Kidney tubule cell (primary cell): ENCODE measurements at regions not wholly inside any gene's neighbourhood (a gene's known extent, or its start where the extent isn't known, plus 50 kb on each side); places are given as distances from the start of the nearest gene placed in this dataset.

ENCODE experiments used
- DNase-seq: peaks from one replicate; pipeline ENCODE4 v3.0.0-alpha.2; 2018; ENCODE audit warnings: low spot score

- DNase-seq = no peak
Observed at GRCh38 chr7:54810401-54810800, 51.4 kb upstream of the SEC61G start.

DNA sequence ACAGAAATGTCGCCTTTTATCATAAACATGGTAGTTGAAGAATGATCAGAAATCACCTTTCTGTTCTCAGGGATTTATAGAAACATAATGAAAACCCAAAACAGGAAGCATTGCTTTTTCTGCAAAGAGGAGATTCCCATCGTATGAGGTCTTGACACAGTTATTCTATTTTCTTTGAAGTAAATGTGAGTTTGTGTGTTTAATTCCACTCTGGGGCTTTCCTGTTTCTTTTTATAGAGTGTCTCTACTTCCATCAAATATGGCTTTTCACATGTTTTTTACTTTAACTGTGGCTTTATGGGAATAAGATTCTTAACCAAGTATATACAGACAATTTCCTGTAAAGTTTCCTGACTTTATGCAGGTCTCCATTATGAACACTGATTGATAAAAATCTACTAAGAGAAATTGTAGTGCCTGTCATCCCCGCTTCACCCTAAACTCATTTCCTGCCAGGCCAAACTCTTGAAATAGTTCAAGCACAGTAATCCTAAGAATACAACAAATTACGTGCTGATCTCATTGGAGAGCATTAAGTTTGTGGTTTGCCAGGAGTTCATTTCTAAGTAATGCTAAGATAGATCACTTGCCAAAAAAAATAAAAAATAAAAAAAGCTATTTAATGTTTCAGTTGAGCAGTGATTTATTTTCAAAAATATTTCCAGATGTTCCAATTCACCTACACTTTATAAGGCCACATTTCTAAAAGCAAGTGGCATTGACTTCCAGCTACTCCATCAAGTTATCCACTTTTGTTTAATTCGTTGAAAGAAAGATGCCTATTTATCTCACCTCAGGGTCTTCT is 52.2 kb upstream of the SEC61G start:
- DNase-seq = peak; percentile 37

- no peak for DNase-seq
Observed at GRCh38 chr7:54811846-54812254, 52.8 kb upstream of the SEC61G start.

DNA sequence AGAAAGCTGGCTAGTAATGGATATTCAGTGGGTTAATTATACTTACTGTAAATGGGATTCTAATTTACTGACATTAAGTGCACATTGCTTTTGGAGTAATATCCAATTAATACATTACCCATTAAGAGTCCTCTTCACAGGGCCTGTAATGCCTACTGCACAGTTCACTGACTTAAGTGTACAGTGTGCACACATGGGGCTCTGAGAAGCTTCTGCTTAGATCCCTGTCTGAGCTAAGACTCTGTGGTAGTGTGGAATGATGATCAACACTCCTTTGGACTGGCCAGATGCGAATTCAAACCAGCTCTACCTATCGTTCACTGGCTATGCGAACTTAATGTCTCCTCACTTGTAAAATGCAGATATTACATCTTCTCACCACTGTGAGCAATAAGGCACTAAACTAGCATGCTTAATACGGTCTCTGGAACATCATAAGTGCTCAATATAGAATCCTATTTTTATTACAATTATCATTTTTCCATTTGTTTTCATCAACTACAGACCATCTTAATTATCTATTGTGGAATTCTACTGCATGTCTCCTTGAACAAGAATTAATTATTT is 53.8 kb upstream of the SEC61G start:
- DNase-seq = peak; percentile 83

DNA sequence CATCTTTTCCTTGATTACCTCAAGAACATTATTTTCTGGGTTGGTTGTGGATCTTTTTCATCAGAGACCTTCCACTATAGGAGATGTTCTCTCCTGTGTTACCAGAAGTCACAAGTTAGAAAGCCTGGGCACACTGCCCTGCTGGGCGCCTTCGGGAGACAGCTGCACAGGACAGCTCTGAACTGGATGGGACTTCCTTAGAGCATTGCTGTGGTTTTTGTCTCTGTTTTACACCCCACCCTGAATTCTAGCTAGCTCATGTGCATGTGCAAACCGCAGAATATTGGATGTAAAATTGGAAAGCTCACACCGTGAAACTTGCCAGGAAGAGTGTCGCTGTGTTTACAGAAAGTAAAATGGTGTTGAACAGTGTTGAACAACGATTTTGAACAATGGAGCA is 54.4 kb upstream of the SEC61G start:
- no peak for DNase-seq

DNA sequence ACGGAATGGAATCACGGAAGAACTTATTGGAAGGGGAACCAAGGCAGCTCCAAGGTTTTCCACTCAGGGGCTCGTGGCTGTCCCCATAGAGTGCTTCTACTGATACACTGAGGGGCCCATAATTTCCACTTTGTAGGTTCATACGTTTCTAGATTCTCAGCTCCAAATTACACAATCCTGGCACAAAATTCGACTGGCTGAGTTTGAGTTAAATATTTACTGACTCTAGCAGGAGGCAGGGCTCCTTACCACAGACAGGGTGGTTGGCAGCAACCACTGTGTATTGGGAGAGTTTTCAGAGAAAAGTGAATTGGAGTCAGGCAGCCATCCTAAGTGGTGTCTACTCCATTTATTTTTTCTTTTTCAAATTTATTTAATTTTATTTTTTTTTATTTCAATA is 55.4 kb upstream of the SEC61G start:
- peak; percentile 54 for DNase-seq

- peak; percentile 18 for DNase-seq
Observed at GRCh38 chr7:54817152-54817551, 58.1 kb upstream of the SEC61G start.

- no peak for DNase-seq
Observed at GRCh38 chr7:54823776-54824175, 64.8 kb upstream of the SEC61G start.

DNA sequence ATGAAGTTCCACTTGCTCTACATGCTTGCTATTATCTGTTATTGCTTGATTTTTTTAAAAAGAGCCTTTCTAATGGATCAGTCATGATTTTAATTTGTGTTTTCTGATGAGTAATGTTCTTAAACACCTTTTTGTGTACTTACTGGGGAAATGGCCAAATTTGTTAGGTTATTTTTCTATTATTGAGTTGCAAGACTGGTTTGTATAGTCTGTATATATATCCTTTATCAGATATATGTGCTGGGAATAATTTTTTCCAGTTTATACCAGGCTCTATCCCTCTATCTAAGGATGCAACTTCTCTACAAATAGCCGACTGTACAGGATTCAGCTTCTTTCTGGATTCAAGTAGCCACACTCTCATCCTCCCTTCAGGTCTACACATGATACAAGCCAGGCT is 65.6 kb upstream of the SEC61G start:
- no peak for DNase-seq

- no peak for DNase-seq
Observed at GRCh38 chr7:54825368-54825767, 66.4 kb upstream of the SEC61G start.

DNA sequence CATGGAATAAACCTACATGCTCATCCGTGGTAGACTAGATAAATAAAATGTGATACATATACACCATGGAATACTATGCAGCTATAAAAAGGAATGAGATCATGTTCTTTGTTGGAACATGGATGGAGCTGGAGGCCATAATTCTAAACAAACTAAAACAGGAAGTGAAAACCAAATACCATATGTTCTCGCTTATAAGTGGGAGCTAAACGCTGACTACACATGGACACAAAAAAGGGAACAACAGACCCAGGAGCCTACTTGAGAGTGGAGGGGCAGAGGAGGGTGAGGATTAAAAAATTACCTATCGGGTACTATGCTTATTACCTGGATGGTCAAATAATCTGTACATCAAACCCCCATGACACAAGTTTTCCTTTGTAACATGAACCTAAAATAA is 68.7 kb upstream of the SEC61G start:
- no peak for DNase-seq

DNA sequence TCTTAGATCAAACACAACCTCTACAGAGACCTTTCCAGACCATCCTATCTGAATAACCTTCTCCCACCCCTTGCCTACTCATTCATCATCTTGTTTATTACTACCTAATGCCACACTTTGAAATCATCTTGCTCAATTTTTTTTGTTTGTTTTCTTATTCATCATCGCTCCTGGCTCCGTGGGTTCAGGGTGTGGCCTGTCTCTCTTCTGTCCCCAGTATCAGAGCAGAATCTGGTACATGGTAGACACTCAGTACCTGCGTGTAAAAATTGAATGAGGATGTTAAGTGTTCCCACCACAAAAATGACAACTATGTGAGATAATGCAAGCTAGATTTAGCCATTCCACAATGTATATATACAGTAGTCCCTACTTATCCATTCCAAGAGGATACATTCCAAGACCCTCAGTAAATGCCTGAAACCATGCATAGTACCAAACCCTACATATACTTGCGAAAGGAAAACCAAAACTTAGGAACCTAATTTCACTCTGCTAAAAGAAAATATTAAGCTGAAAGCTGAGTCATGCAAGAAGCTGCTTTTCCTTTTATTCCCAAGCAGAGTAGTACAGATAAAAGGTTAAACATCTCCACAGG is 72.1 kb upstream of the SEC61G start:
- peak; percentile 62 for DNase-seq

GRCh38 chr7:54831644-54832095 is 72.7 kb upstream of the SEC61G start:
- peak; percentile 94 for DNase-seq

- DNase-seq = peak; percentile 95
Observed at GRCh38 chr7:54833001-54833467, 74.0 kb upstream of the SEC61G start.

GRCh38 chr7:54837168-54837567 is 78.2 kb upstream of the SEC61G start:
- no peak for DNase-seq

DNA sequence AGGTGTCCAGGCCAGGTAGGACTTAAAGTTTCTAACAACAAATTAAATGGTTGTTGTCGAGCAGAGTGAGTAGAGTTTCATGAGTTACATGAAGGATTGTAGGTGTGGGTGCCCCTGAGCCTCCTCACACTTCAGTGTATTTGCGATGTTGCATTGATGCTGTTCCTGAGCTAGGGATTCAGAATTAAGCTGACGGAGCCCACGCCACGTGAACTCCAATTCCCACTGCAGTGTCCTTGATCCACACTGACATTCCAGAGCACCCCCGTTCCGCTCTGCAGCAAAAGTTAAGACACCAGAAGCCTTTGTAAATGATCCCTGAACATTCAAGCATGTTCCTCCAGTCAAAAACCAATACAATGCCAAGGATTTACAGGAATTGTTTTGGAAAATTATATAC is 78.8 kb upstream of the SEC61G start:
- no peak for DNase-seq

GRCh38 chr7:54838175-54838910 is 79.3 kb upstream of the SEC61G start:
- peak; percentile 65 for DNase-seq

- DNase-seq = peak; percentile 77
Observed at GRCh38 chr7:54839575-54840213, 80.7 kb upstream of the SEC61G start.

GRCh38 chr7:54841772-54842697 is 83.0 kb upstream of the SEC61G start:
- DNase-seq = peak; percentile 32

GRCh38 chr7:54843841-54844355 is 84.9 kb upstream of the SEC61G start:
- peak; percentile 38 for DNase-seq

GRCh38 chr7:54846273-54846672 is 87.3 kb upstream of the SEC61G start:
- no peak for DNase-seq
